Liver (tissue), 8 donors: ENCODE measurements at regions not wholly inside any gene's neighbourhood (a gene's known extent, or its start where the extent isn't known, plus 50 kb on each side); places are given as distances from the start of the nearest gene placed in this dataset.

ENCODE experiments used
- DNase-seq: peaks from one replicate; pipeline ENCODE4 v3.0.0-alpha.2; 2017; ENCODE audit warnings: low spot score
- H3K27ac ChIP-seq, 2 donors: one replicate each; pipeline ENCODE4 v1.7.0; 2013; ENCODE audit warnings: inconsistent platforms in 2 of 2, low read length in 2 of 2, control low read depth in 1 of 2, low read depth in 1 of 2, mild to moderate bottlenecking in 1 of 2
- H3K27me3 ChIP-seq, 4 donors: one replicate each; pipeline versions ENCODE4 v1.6.1 to v1.7.0; 2013; ENCODE audit warnings: low read length in 3 of 4, inconsistent platforms in 1 of 4, mild to moderate bottlenecking in 1 of 4, moderate library complexity in 1 of 4; ENCODE audit not compliant: control insufficient read depth in 4 of 4, insufficient read depth in 4 of 4
- H3K36me3 ChIP-seq, 4 donors: one replicate each; pipeline versions ENCODE4 v1.6.1 to v1.7.0; 2013; ENCODE audit warnings: low read length in 3 of 4, mild to moderate bottlenecking in 3 of 4, low read depth in 1 of 4, moderate library complexity in 1 of 4; ENCODE audit not compliant: control insufficient read depth in 4 of 4, insufficient read depth in 3 of 4
- H3K4me1 ChIP-seq, 4 donors: one replicate each; pipeline versions ENCODE4 v1.6.1 to v1.7.0; 2013; ENCODE audit warnings: low read length in 3 of 4, mild to moderate bottlenecking in 3 of 4, moderate library complexity in 1 of 4; ENCODE audit not compliant: control insufficient read depth in 4 of 4, insufficient read depth in 4 of 4
- H3K4me3 ChIP-seq, 3 donors: one replicate each; pipeline versions ENCODE4 v1.6.1 to v1.7.0; 2013; ENCODE audit warnings: low read length in 3 of 3, control low read depth in 1 of 3, low read depth in 1 of 3, mild to moderate bottlenecking in 1 of 3
- H3K9ac ChIP-seq, 2 donors: one replicate each; pipeline ENCODE4 v1.7.0; 2013; ENCODE audit warnings: low read length in 2 of 2, mild to moderate bottlenecking in 2 of 2, moderate library complexity in 2 of 2, control low read depth in 1 of 2, low read depth in 1 of 2
- H3K9me3 ChIP-seq, 4 donors: one replicate each; pipeline versions ENCODE4 v1.6.1 to v1.7.0; 2013; ENCODE audit warnings: low read length in 3 of 4; ENCODE audit not compliant: control insufficient read depth in 4 of 4
- EGR1 ChIP-seq, 2 donors: IDR thresholded peaks; 2 replicates each; pipeline ENCODE4 v1.6.1; 2016 to 2018; ENCODE audit warnings: antibody characterized with exemption in 2 of 2, low read depth in 2 of 2
- FOXA1 ChIP-seq: IDR thresholded peaks from 2 replicates; pipeline ENCODE4 v1.6.1; 2016; ENCODE audit warnings: antibody characterized with exemption
- FOXA2 ChIP-seq: IDR thresholded peaks from 2 replicates; pipeline ENCODE4 v1.6.1; 2016; ENCODE audit warnings: antibody characterized with exemption
- GABPA ChIP-seq, 2 donors: IDR thresholded peaks in 1 of 2; conservative IDR thresholded peaks in 1 of 2; 2 replicates each; pipeline ENCODE4 v1.6.1; 2016; ENCODE audit warnings: antibody characterized with exemption in 2 of 2, mild to moderate bottlenecking in 1 of 2, moderate library complexity in 1 of 2
- HNF4A ChIP-seq, 2 donors: conservative IDR thresholded peaks; 2 replicates each; pipeline ENCODE4 v1.6.1; 2016; ENCODE audit warnings: antibody characterized with exemption in 2 of 2, mild to moderate bottlenecking in 2 of 2
- HNF4G ChIP-seq: IDR thresholded peaks from 2 replicates; pipeline ENCODE4 v1.6.1; 2016; ENCODE audit warnings: antibody characterized with exemption
- JUND ChIP-seq, 2 donors: IDR thresholded peaks; 2 replicates each; pipeline ENCODE4 v1.6.1; 2016; ENCODE audit warnings: antibody characterized with exemption in 2 of 2
- NR2F2 ChIP-seq: IDR thresholded peaks from 2 replicates; pipeline ENCODE4 v1.6.1; 2016; ENCODE audit warnings: antibody characterized with exemption
- RAD21 ChIP-seq, 2 donors: IDR thresholded peaks; 2 replicates each; pipeline ENCODE4 v1.6.1; 2016; ENCODE audit warnings: antibody characterized with exemption in 2 of 2, mild to moderate bottlenecking in 2 of 2
- RXRA ChIP-seq, 2 donors: IDR thresholded peaks; 2 replicates each; pipeline ENCODE4 v1.6.1; 2017 to 2018; ENCODE audit warnings: antibody characterized with exemption in 2 of 2, mild to moderate bottlenecking in 1 of 2
- SP1 ChIP-seq: IDR thresholded peaks from 2 replicates; pipeline ENCODE4 v1.6.1; 2018; ENCODE audit warnings: antibody characterized with exemption, mild to moderate bottlenecking
- TAF1 ChIP-seq: conservative IDR thresholded peaks from 2 replicates; pipeline ENCODE4 v1.6.1; 2016; ENCODE audit warnings: antibody characterized with exemption, mild to moderate bottlenecking
- YY1 ChIP-seq: IDR thresholded peaks from 2 replicates; pipeline ENCODE4 v1.6.1; 2016; ENCODE audit warnings: antibody characterized with exemption, mild to moderate bottlenecking
- WGBS: extraction: QIAGEN DNeasy Blood & Tissue Kit; methylation state at CpG from one replicate; pipeline ENCODE4 v1.1.7; 2013; 5-methylcytosine and 5-hydroxymethylcytosine counted together
- TF ChIP-seq, protein P1 (sequence below): IDR thresholded peaks from 2 replicates; pipeline ENCODE4 v1.6.1; 2016; ENCODE audit warnings: antibody characterized with exemption, mild to moderate bottlenecking
- TF ChIP-seq, protein P2 (sequence below): IDR thresholded peaks from 2 replicates; pipeline ENCODE4 v1.6.1; 2016; ENCODE audit warnings: antibody characterized with exemption
- TF ChIP-seq, protein P3 (sequence below): IDR thresholded peaks from 2 replicates; pipeline ENCODE4 v1.6.1; 2016; ENCODE audit warnings: antibody characterized with exemption
- TF ChIP-seq, protein P4 (sequence below): IDR thresholded peaks from 2 replicates; pipeline ENCODE4 v1.6.1; 2016; ENCODE audit warnings: antibody characterized with exemption
- TF ChIP-seq, protein P5 (sequence below): fragments of 150-350 bp; IDR thresholded peaks from 2 replicates; pipeline ENCODE4 v1.5.1; 2017; ENCODE audit warnings: improper control_type of control experiment, low read depth, low read length; ENCODE audit not compliant: missing input control
- donor health status: healthy.
- donor health status: healthy.
- donor health status: healthy.
- donor health status: healthy.
- donor health status: healthy.

DNA sequence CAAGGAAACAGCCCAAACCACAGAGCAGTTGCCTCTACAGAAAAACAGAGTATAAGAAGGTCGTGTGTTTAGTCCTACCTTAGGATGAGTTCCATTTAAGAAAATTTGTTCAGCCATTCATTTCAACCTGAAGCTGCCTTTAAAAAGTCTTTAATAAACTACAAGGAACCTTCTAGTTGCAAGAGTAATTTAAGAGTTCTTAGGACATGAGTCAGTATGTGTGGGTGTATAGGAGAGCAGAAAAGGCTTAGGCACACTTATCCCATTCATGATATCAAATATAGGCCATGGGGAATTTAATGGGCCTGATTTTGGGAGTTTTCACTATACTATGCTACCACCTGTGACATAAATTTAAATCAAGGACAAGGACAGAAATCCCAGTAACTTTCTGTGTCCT, 496.8 kb downstream of the TFEC start (continued):
- TF ChIP-seq, protein P1, sequence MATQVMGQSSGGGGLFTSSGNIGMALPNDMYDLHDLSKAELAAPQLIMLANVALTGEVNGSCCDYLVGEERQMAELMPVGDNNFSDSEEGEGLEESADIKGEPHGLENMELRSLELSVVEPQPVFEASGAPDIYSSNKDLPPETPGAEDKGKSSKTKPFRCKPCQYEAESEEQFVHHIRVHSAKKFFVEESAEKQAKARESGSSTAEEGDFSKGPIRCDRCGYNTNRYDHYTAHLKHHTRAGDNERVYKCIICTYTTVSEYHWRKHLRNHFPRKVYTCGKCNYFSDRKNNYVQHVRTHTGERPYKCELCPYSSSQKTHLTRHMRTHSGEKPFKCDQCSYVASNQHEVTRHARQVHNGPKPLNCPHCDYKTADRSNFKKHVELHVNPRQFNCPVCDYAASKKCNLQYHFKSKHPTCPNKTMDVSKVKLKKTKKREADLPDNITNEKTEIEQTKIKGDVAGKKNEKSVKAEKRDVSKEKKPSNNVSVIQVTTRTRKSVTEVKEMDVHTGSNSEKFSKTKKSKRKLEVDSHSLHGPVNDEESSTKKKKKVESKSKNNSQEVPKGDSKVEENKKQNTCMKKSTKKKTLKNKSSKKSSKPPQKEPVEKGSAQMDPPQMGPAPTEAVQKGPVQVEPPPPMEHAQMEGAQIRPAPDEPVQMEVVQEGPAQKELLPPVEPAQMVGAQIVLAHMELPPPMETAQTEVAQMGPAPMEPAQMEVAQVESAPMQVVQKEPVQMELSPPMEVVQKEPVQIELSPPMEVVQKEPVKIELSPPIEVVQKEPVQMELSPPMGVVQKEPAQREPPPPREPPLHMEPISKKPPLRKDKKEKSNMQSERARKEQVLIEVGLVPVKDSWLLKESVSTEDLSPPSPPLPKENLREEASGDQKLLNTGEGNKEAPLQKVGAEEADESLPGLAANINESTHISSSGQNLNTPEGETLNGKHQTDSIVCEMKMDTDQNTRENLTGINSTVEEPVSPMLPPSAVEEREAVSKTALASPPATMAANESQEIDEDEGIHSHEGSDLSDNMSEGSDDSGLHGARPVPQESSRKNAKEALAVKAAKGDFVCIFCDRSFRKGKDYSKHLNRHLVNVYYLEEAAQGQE = no peak
- TF ChIP-seq, protein P2, sequence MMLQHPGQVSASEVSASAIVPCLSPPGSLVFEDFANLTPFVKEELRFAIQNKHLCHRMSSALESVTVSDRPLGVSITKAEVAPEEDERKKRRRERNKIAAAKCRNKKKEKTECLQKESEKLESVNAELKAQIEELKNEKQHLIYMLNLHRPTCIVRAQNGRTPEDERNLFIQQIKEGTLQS = no peak

DNA sequence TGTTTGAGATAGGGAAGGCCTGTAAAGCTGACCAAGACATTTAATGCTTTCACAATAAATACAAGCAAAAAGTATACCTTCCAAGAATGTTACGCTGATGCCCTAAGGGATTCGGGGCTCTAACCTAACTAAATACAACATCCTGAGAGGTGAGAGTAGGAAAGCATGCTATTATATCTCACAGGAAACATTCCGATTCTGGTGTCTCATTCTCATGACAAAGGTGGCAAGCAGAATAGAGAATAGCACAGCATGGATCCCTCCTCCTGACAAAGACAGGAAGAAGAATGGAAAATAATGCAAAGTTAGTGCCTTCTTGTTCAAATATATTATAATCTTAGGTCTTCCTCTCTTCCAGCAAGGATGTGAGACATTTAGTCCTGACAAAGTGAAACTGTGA, 504.3 kb downstream of the TFEC start:
- H3K4me3 ChIP-seq = no peak overlapping the region
- no peak for DNase-seq
- H3K27me3 ChIP-seq = no peaks in the 10 kb centered on the region
- H3K9me3 ChIP-seq = peaks cover 0 to 2% (median 0%) of the 10 kb centered on the region in 4 donors
- no peaks in the 10 kb centered on the region for H3K36me3 ChIP-seq
- TF ChIP-seq RAD21 (IDR thresholded peaks at IDR 0.05) (no peak), JUND (IDR thresholded peaks at IDR 0.05) (no peak), SP1 (no peak), NR2F2 (no peak), RXRA (IDR thresholded peaks at IDR 0.05) (no peak), YY1 (no peak), HNF4G (no peak), GABPA (IDR thresholded peaks at IDR 0.05 in 1 of 2, conservative IDR thresholded peaks at IDR 0.05 in 1 of 2) (no peak), TAF1 (no peak), FOXA2 (no peak), FOXA1 (no peak), EGR1 (IDR thresholded peaks at IDR 0.05; ENCODE audit: low read depth in 2 of 2) (no peak), HNF4A (conservative IDR thresholded peaks at IDR 0.05) (no peak)
- TF ChIP-seq, protein P3, sequence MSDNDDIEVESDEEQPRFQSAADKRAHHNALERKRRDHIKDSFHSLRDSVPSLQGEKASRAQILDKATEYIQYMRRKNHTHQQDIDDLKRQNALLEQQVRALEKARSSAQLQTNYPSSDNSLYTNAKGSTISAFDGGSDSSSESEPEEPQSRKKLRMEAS = no peak
- TF ChIP-seq, protein P4, sequence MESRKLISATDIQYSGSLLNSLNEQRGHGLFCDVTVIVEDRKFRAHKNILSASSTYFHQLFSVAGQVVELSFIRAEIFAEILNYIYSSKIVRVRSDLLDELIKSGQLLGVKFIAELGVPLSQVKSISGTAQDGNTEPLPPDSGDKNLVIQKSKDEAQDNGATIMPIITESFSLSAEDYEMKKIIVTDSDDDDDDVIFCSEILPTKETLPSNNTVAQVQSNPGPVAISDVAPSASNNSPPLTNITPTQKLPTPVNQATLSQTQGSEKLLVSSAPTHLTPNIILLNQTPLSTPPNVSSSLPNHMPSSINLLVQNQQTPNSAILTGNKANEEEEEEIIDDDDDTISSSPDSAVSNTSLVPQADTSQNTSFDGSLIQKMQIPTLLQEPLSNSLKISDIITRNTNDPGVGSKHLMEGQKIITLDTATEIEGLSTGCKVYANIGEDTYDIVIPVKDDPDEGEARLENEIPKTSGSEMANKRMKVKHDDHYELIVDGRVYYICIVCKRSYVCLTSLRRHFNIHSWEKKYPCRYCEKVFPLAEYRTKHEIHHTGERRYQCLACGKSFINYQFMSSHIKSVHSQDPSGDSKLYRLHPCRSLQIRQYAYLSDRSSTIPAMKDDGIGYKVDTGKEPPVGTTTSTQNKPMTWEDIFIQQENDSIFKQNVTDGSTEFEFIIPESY = no peak
- TF ChIP-seq, protein P1 = no peak
- TF ChIP-seq, protein P2 = no peak
- TF ChIP-seq, protein P5, sequence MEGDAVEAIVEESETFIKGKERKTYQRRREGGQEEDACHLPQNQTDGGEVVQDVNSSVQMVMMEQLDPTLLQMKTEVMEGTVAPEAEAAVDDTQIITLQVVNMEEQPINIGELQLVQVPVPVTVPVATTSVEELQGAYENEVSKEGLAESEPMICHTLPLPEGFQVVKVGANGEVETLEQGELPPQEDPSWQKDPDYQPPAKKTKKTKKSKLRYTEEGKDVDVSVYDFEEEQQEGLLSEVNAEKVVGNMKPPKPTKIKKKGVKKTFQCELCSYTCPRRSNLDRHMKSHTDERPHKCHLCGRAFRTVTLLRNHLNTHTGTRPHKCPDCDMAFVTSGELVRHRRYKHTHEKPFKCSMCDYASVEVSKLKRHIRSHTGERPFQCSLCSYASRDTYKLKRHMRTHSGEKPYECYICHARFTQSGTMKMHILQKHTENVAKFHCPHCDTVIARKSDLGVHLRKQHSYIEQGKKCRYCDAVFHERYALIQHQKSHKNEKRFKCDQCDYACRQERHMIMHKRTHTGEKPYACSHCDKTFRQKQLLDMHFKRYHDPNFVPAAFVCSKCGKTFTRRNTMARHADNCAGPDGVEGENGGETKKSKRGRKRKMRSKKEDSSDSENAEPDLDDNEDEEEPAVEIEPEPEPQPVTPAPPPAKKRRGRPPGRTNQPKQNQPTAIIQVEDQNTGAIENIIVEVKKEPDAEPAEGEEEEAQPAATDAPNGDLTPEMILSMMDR = no peak
- 69% methylated on average over 3 of the region's 3 CpGs for WGBS
- no peak overlapping the region for H3K27ac ChIP-seq
- H3K4me1 ChIP-seq = no peaks in the 10 kb centered on the region
- no peak overlapping the region for H3K9ac ChIP-seq
